ENCODE measurements at regions not wholly inside any gene's neighbourhood (a gene's known extent, or its start where the extent isn't known, plus 50 kb on each side); places are given as distances from the start of the nearest gene placed in this dataset.

GRCh38 chr21:28342212-28342810, 650.4 kb downstream of the LTN1 start:
- Mint-ChIP-seq H3K4me3 (no peak overlapping the region), H3K36me3 (ENCODE audit: low read depth) (no peaks in the 10 kb centered on the region), H3K4me1 (peaks cover 8% of the 10 kb centered on the region), H3K27ac (no peak overlapping the region), H3K9me3 (no peaks in the 10 kb centered on the region), H3K27me3 (ENCODE audit: insufficient read depth) (no peaks in the 10 kb centered on the region)
- 81 to 89% methylated on average over 1 to 2 of the region's 2 CpGs for WGBS, 2 experiments (ENCODE audit: insufficient coverage in 1 of 2, insufficient read length in 1 of 2)
- no peak for DNase-seq
- Histone ChIP-seq H3K27ac (ENCODE audit: low read depth, low read length) (no peak overlapping the region), H3K36me3 (ENCODE audit: control insufficient read depth, insufficient read depth, low read length) (no peaks in the 10 kb centered on the region), H3K4me3 (ENCODE audit: low read length) (no peak overlapping the region), H3K27me3 (ENCODE audit: control insufficient read depth, insufficient read depth, low read length, poor library complexity, severe bottlenecking) (no peaks in the 10 kb centered on the region), H3K9me3 (ENCODE audit: control insufficient read depth, low read length) (no peaks in the 10 kb centered on the region), H3K9ac (ENCODE audit: extremely low read depth, low read length, poor library complexity, severe bottlenecking) (no peak overlapping the region), H3K4me1 (ENCODE audit: control insufficient read depth, insufficient read depth, low read length) (peaks cover 5% of the 10 kb centered on the region)
- no peak for TF ChIP-seq CTCF (conservative IDR thresholded peaks at IDR 0.05)

- Histone ChIP-seq H3K27me3 (ENCODE audit: control insufficient read depth, insufficient read depth, low read length, poor library complexity, severe bottlenecking) (no peaks in the 10 kb centered on the region), H3K4me1 (ENCODE audit: control insufficient read depth, insufficient read depth, low read length) (peaks cover 5% of the 10 kb centered on the region), H3K36me3 (ENCODE audit: control insufficient read depth, insufficient read depth, low read length) (no peaks in the 10 kb centered on the region), H3K27ac (ENCODE audit: low read depth, low read length) (no peak overlapping the region), H3K9ac (ENCODE audit: extremely low read depth, low read length, poor library complexity, severe bottlenecking) (no peak overlapping the region), H3K9me3 (ENCODE audit: control insufficient read depth, low read length) (no peaks in the 10 kb centered on the region), H3K4me3 (ENCODE audit: low read length) (no peak overlapping the region)
- no peak for TF ChIP-seq CTCF (conservative IDR thresholded peaks at IDR 0.05)
- no peak for DNase-seq
- Mint-ChIP-seq H3K4me1 (peaks cover 14% of the 10 kb centered on the region), H3K27ac (no peak overlapping the region), H3K36me3 (ENCODE audit: low read depth) (no peaks in the 10 kb centered on the region), H3K4me3 (no peak overlapping the region), H3K27me3 (ENCODE audit: insufficient read depth) (no peaks in the 10 kb centered on the region), H3K9me3 (no peaks in the 10 kb centered on the region)
- WGBS, 2 experiments (ENCODE audit: insufficient coverage in 1 of 2, insufficient read length in 1 of 2): 88 to 95% methylated on average over 2 to 3 of the region's 3 CpGs
These were observed 653.3 kb downstream of the LTN1 start for GRCh38 chr21:28339403-28339802.

- Mint-ChIP-seq H3K4me1 (peaks cover 14% of the 10 kb centered on the region), H3K27ac (no peak overlapping the region), H3K9me3 (no peaks in the 10 kb centered on the region), H3K36me3 (ENCODE audit: low read depth) (no peaks in the 10 kb centered on the region), H3K27me3 (ENCODE audit: insufficient read depth) (no peaks in the 10 kb centered on the region), H3K4me3 (no peak overlapping the region)
- no peak for DNase-seq
- Histone ChIP-seq H3K9me3 (ENCODE audit: control insufficient read depth, low read length) (no peaks in the 10 kb centered on the region), H3K27ac (ENCODE audit: low read depth, low read length) (no peak overlapping the region), H3K27me3 (ENCODE audit: control insufficient read depth, insufficient read depth, low read length, poor library complexity, severe bottlenecking) (no peaks in the 10 kb centered on the region), H3K36me3 (ENCODE audit: control insufficient read depth, insufficient read depth, low read length) (no peaks in the 10 kb centered on the region), H3K4me3 (ENCODE audit: low read length) (no peak overlapping the region), H3K4me1 (ENCODE audit: control insufficient read depth, insufficient read depth, low read length) (peaks cover 5% of the 10 kb centered on the region), H3K9ac (ENCODE audit: extremely low read depth, low read length, poor library complexity, severe bottlenecking) (no peak overlapping the region)
- WGBS, 2 experiments (ENCODE audit: insufficient coverage in 1 of 2, insufficient read length in 1 of 2): 86 to 90% methylated on average over 3 to 5 of the region's 5 CpGs
- no peak for TF ChIP-seq CTCF (conservative IDR thresholded peaks at IDR 0.05)
These were observed 653.9 kb downstream of the LTN1 start for GRCh38 chr21:28338701-28339305.

All from endodermal cell (in vitro differentiated cells).